ENCODE measurements at regions not wholly inside any gene's neighbourhood (a gene's known extent, or its start where the extent isn't known, plus 50 kb on each side); places are given as distances from the start of the nearest gene placed in this dataset.
"Not testable (repeated sequence)": the region's sequence is repeated elsewhere in the genome, so short reads cannot be mapped to it uniquely, and the experiment has no call there.

DNA sequence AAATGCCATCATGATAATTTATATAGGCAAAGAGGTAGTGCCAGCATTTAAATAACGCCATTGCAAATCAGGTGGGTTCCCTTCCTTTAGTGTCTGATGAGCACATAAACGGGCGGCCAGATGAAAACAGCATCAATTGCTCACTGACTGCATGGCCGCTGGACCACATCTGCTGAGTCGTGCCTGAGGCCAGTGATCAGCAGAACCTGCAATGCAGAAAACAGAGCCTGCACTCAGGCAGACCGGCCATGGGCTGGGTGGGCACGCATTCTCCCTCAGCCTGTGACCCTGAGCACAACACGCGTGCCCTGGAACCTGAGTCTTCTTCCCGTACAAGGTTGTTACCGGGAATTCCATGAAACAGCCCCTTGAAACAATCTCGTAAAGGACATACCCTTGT lies 144.0 kb upstream of the THBS2 start:
- Histone ChIP-seq H3K4me1 (ENCODE audit: low read length) (no peaks in the 10 kb centered on the region), H3K79me2 (ENCODE audit: low read length) (no peaks in the 10 kb centered on the region), H3K36me3 (replicated peaks; ENCODE audit: low read depth, low read length) (no peaks in the 10 kb centered on the region), H4K20me1 (ENCODE audit: insufficient read depth, low read length) (no peaks in the 10 kb centered on the region), H3K27me3 (ENCODE audit: low read depth, low read length) (no peaks in the 10 kb centered on the region), H3K27ac (ENCODE audit: low read length) (no peak overlapping the region), H3K4me2 (ENCODE audit: low read length) (no peak overlapping the region), H3K9ac (ENCODE audit: low read length) (no peak overlapping the region), H3K9me3 (ENCODE audit: insufficient read depth, low read length) (no peaks in the 10 kb centered on the region), H2AFZ (ENCODE audit: low read depth, low read length) (no peak overlapping the region), H3K4me3 (ENCODE audit: low read length) (no peak overlapping the region)
- TF ChIP-seq, protein P1, sequence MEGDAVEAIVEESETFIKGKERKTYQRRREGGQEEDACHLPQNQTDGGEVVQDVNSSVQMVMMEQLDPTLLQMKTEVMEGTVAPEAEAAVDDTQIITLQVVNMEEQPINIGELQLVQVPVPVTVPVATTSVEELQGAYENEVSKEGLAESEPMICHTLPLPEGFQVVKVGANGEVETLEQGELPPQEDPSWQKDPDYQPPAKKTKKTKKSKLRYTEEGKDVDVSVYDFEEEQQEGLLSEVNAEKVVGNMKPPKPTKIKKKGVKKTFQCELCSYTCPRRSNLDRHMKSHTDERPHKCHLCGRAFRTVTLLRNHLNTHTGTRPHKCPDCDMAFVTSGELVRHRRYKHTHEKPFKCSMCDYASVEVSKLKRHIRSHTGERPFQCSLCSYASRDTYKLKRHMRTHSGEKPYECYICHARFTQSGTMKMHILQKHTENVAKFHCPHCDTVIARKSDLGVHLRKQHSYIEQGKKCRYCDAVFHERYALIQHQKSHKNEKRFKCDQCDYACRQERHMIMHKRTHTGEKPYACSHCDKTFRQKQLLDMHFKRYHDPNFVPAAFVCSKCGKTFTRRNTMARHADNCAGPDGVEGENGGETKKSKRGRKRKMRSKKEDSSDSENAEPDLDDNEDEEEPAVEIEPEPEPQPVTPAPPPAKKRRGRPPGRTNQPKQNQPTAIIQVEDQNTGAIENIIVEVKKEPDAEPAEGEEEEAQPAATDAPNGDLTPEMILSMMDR (IDR thresholded peaks at IDR 0.05; ENCODE audit: low read depth, low read length): no peak
- TF ChIP-seq EZH2phosphoT487 (IDR thresholded peaks at IDR 0.05; ENCODE audit: low read depth): no peak

DNA sequence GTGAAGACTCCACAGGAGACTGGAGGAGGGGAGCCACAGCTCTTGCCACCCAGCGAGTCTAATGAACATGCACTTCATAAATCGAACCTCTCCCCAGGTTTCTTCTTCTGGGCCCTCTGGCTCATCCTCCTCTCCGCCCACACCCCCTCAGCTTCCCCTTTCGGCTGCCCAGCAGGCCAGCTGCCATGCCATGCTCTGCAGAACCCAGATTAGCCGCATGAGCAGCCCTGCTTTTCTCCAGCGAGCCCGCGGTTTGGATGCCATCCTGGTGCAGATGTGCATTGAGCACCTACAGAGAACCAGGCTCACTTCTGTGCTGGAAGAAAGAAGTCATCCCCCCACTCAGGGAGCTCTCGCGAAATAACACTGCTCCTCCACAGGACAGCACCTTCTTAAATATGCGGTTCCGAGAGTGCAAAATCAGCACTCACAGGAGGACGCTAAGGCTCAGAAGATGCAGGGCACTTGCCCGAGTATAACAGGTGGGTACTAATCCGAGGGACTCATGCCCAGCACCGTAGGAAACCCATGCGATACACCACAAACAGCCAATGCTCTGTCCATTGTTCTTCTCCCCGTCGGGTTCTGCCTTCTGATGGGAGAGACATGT lies 143.0 kb upstream of the THBS2 start:
- Histone ChIP-seq H3K36me3 (replicated peaks; ENCODE audit: low read depth, low read length) (no peaks in the 10 kb centered on the region), H4K20me1 (ENCODE audit: insufficient read depth, low read length) (no peaks in the 10 kb centered on the region), H3K79me2 (ENCODE audit: low read length) (no peaks in the 10 kb centered on the region), H3K27ac (ENCODE audit: low read length) (no peak overlapping the region), H3K27me3 (ENCODE audit: low read depth, low read length) (no peaks in the 10 kb centered on the region), H3K4me2 (ENCODE audit: low read length) (peak overlapping the region; percentile 12; the same call in 1 of the 2 replicates), H3K9ac (ENCODE audit: low read length) (no peak overlapping the region), H3K9me3 (ENCODE audit: insufficient read depth, low read length) (no peaks in the 10 kb centered on the region), H3K4me1 (ENCODE audit: low read length) (no peaks in the 10 kb centered on the region), H2AFZ (ENCODE audit: low read depth, low read length) (no peak overlapping the region), H3K4me3 (ENCODE audit: low read length) (no peak overlapping the region)
- TF ChIP-seq, protein P1 (IDR thresholded peaks at IDR 0.05; ENCODE audit: low read depth, low read length): no peak
- no peak for TF ChIP-seq EZH2phosphoT487 (IDR thresholded peaks at IDR 0.05; ENCODE audit: low read depth)

DNA sequence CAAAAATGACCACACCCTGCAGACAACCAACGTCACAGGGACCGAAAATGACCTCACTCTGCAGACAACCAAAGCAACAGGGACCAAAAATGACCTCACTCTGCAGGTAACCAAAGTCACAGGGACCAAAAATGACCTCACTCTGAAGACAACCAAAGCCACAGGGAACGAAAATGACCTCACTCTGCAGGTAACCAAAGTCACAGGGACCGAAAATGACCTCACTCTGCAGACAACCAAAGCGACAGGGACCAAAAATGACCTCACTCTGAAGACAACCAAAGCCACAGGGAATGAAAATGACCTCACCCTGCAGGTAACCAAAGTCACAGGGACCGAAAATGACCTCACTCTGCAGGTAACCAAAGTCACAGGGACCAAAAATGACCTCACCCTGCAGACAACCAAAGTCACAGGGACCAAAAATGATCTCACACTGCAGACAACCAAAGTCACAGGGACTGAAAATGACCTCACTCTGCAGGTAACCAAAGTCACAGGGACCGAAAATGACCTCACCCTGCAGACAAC lies 142.4 kb upstream of the THBS2 start:
- not testable (repeated sequence) for H4K20me1 ChIP-seq (ENCODE audit: insufficient read depth, low read length); H2AFZ ChIP-seq (ENCODE audit: low read depth, low read length); H3K79me2 ChIP-seq (ENCODE audit: low read length); H3K4me3 ChIP-seq (ENCODE audit: low read length); H3K4me2 ChIP-seq (ENCODE audit: low read length); H3K36me3 ChIP-seq (replicated peaks; ENCODE audit: low read depth, low read length); H3K4me1 ChIP-seq (ENCODE audit: low read length); H3K27me3 ChIP-seq (ENCODE audit: low read depth, low read length); H3K9ac ChIP-seq (ENCODE audit: low read length); H3K27ac ChIP-seq (ENCODE audit: low read length); H3K9me3 ChIP-seq (ENCODE audit: insufficient read depth, low read length)

DNA sequence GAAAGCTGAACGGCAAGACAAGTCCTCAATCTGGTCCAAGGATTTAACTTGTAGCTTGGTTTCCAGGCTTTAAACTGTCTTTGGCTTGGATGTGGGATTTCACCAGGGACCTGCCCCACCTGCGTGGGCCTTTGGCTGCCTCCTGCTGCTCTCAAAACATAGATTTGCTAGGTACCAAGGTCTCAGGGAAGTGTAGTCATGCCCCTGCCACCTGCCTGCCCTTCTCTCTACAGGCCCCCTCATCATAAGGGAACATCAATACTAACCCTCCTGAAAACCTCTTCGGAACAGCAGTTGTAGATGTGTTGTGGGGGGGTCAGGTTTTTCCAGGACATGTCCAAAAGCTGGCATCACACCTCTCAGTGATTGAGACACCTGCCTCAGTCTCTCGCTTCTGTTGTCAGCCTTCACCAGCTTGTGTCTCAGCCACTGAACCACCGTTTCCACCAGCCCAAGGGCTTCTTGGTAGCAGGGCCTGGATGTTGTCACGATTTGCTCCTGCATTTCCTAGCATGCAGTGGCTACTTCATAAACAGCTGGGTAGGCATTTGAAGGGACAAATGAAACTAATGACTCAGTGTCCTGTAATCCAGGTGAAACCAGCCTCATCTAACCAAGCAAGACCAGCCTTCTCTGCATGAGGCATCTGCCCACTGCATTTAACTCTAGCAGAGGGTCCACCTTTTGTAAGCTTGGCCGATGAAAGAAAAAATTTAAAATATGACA lies 141.6 kb upstream of the THBS2 start:
- Histone ChIP-seq H2AFZ (ENCODE audit: low read depth, low read length) (no peak overlapping the region), H3K27ac (ENCODE audit: low read length) (no peak overlapping the region), H3K4me2 (ENCODE audit: low read length) (no peak overlapping the region), H3K4me3 (ENCODE audit: low read length) (no peak overlapping the region), H3K9ac (ENCODE audit: low read length) (no peak overlapping the region), H3K36me3 (replicated peaks; ENCODE audit: low read depth, low read length) (no peaks in the 10 kb centered on the region), H3K79me2 (ENCODE audit: low read length) (no peaks in the 10 kb centered on the region), H3K27me3 (ENCODE audit: low read depth, low read length) (no peaks in the 10 kb centered on the region), H3K4me1 (ENCODE audit: low read length) (no peaks in the 10 kb centered on the region), H4K20me1 (ENCODE audit: insufficient read depth, low read length) (no peaks in the 10 kb centered on the region), H3K9me3 (ENCODE audit: insufficient read depth, low read length) (no peaks in the 10 kb centered on the region)
- no peak for TF ChIP-seq EZH2phosphoT487 (IDR thresholded peaks at IDR 0.05; ENCODE audit: low read depth)
- TF ChIP-seq, protein P1 (IDR thresholded peaks at IDR 0.05; ENCODE audit: low read depth, low read length): no peak

All from OCI-LY3 (cell line).